Skin of body (tissue), 1 donor: ENCODE measurements at regions not wholly inside any gene's neighbourhood (a gene's known extent, or its start where the extent isn't known, plus 50 kb on each side); places are given as distances from the start of the nearest gene placed in this dataset.
A peak's percentile ranks its signal among the peaks of the same experiment; 100 is the strongest.

Experiments used
- DNase-seq: peaks from one replicate; lab custom pipeline; 2025; lab: John Stamatoyannopoulos, UW

- no peak for DNase-seq
Observed at GRCh38 chr5:108649646-108650045, 98.1 kb upstream of the FER start.

GRCh38 chr5:108649106-108649505, 98.6 kb upstream of the FER start:
- no peak for DNase-seq

- DNase-seq: peak; percentile 48
Observed at GRCh38 chr5:108642170-108642906, 105.4 kb upstream of the FER start.

- no peak for DNase-seq
Observed at GRCh38 chr5:108641596-108641995, 106.1 kb upstream of the FER start.

- no peak for DNase-seq
Observed at GRCh38 chr5:108639366-108639765, 108.3 kb upstream of the FER start.

GRCh38 chr5:108638021-108638420, 109.7 kb upstream of the FER start:
- DNase-seq: no peak

- DNase-seq: no peak
Observed at GRCh38 chr5:108637134-108637533, 110.6 kb upstream of the FER start.

GRCh38 chr5:108636135-108636853, 111.4 kb upstream of the FER start:
- no peak for DNase-seq

- DNase-seq: no peak
Observed at GRCh38 chr5:108634617-108635288, 112.9 kb upstream of the FER start.

GRCh38 chr5:108634010-108634616, 113.6 kb upstream of the FER start:
- DNase-seq: peak; percentile 62

- no peak for DNase-seq
Observed at GRCh38 chr5:108629779-108630528, 117.7 kb upstream of the FER start.

- no peak for DNase-seq
Observed at GRCh38 chr5:108625654-108626053, 122.0 kb upstream of the FER start.

- DNase-seq: no peak
Observed at GRCh38 chr5:108623826-108624225, 123.9 kb upstream of the FER start.

GRCh38 chr5:108620516-108620915, 127.2 kb upstream of the FER start:
- DNase-seq: no peak

- DNase-seq: no peak
Observed at GRCh38 chr5:108619815-108620214, 127.9 kb upstream of the FER start.

- DNase-seq: no peak
Observed at GRCh38 chr5:108617467-108618435, 129.9 kb upstream of the FER start.

GRCh38 chr5:108615216-108615615, 132.5 kb upstream of the FER start:
- peak; percentile 27 for DNase-seq

- no peak for DNase-seq
Observed at GRCh38 chr5:108607421-108607820, 140.3 kb upstream of the FER start.

GRCh38 chr5:108606185-108606584, 141.5 kb upstream of the FER start:
- DNase-seq: no peak

- DNase-seq: no peak
Observed at GRCh38 chr5:108602830-108603229, 144.9 kb upstream of the FER start.
